HUES64 (cell line): ENCODE measurements at regions not wholly inside any gene's neighbourhood (a gene's known extent, or its start where the extent isn't known, plus 50 kb on each side); places are given as distances from the start of the nearest gene placed in this dataset.

Source experiments
- H3K27ac ChIP-seq: 2 replicates; pipeline ENCODE4 v1.7.0; 2013; ENCODE audit warnings: low read depth, low read length, inconsistent platforms
- H3K27me3 ChIP-seq: 2 replicates; pipeline ENCODE4 v1.6.1; 2013; ENCODE audit warnings: mild to moderate bottlenecking, low read length; ENCODE audit not compliant: insufficient read depth
- H3K36me3 ChIP-seq: 2 replicates; pipeline ENCODE4 v1.6.1; 2013; ENCODE audit warnings: mild to moderate bottlenecking, low read length; ENCODE audit not compliant: insufficient read depth
- H3K4me1 ChIP-seq: 2 replicates; pipeline ENCODE4 v1.6.1; 2013; ENCODE audit warnings: mild to moderate bottlenecking, low read length, moderate library complexity; ENCODE audit not compliant: insufficient read depth
- H3K4me3 ChIP-seq: 2 replicates; pipeline ENCODE4 v1.5.1; 2013; ENCODE audit warnings: mild to moderate bottlenecking, low read length, moderate library complexity
- H3K9ac ChIP-seq: 2 replicates; pipeline ENCODE4 v1.6.1; 2013; ENCODE audit warnings: mild to moderate bottlenecking, low read depth, low read length
- H3K9me3 ChIP-seq: 2 replicates; pipeline ENCODE4 v1.6.1; 2013; ENCODE audit warnings: low read depth, low read length; ENCODE audit not compliant: insufficient read depth
- WGBS: fragments of 150-250, 120-280 bp; methylation state at CpG from one replicate; pipeline ENCODE4 v1.1.7; 2013; ENCODE audit warnings: missing lambda C conversion rate; 5-methylcytosine and 5-hydroxymethylcytosine counted together

- Histone ChIP-seq H3K9ac (no peak overlapping the region), H3K4me3 (no peak overlapping the region), H3K27ac (no peak overlapping the region), H3K4me1 (no peaks in the 10 kb centered on the region), H3K9me3 (peaks cover 14% of the 10 kb centered on the region), H3K36me3 (no peaks in the 10 kb centered on the region), H3K27me3 (no peaks in the 10 kb centered on the region)
- 92% methylated on average over 1 of the region's 1 CpG for WGBS
These were observed 50.0 kb upstream of the DTNBP1 start for GRCh38 chr6:15712797-15713196.
